CD4-positive, alpha-beta memory T cell (primary cell): ENCODE measurements at regions not wholly inside any gene's neighbourhood (a gene's known extent, or its start where the extent isn't known, plus 50 kb on each side); places are given as distances from the start of the nearest gene placed in this dataset.

Experiments
- CTCF ChIA-PET: fragments of 350-600 bp; sonication (Branson Sonifier 250); formaldehyde crosslinking; loops from one replicate; lab custom pipeline; 2021; ENCODE audit warnings: inconsistent platforms; ENCODE audit not compliant: partially characterized antibody; lab: Charles Lee
- POLR2A ChIA-PET: fragments of 350-600 bp; sonication (Branson Sonifier 250); formaldehyde crosslinking; loops from one replicate; lab custom pipeline; 2021; ENCODE audit not compliant: partially characterized antibody; lab: Charles Lee
- DNase-seq, 5 donors: peaks; one replicate each; pipeline versions ENCODE4 v3.0.0 to v3.0.0-alpha.2; 2020 to 2022; ENCODE audit warnings: mixed read lengths in 1 of 5
- H3K27ac ChIP-seq: one replicate; pipeline ENCODE4 v1.7.0; 2013; ENCODE audit warnings: low read depth, low read length
- H3K27me3 ChIP-seq: 2 replicates; pipeline ENCODE4 v1.7.0; 2013; ENCODE audit warnings: mild to moderate bottlenecking, low read length, moderate library complexity; ENCODE audit not compliant: insufficient read depth
- H3K36me3 ChIP-seq: 2 replicates; pipeline ENCODE4 v1.7.0; 2013; ENCODE audit warnings: mild to moderate bottlenecking, low read length, moderate library complexity; ENCODE audit not compliant: insufficient read depth
- H3K4me1 ChIP-seq: 2 replicates; pipeline ENCODE4 v1.7.0; 2013; ENCODE audit warnings: mild to moderate bottlenecking, low read length, moderate library complexity; ENCODE audit not compliant: insufficient read depth
- H3K4me3 ChIP-seq, 2 donors: one replicate each; pipeline ENCODE4 v1.7.0; 2013; ENCODE audit warnings: low read length in 2 of 2, mild to moderate bottlenecking in 1 of 2
- H3K9me3 ChIP-seq, 2 donors: one replicate each; pipeline ENCODE4 v1.7.0; 2013; ENCODE audit warnings: low read length in 2 of 2, control low read depth in 1 of 2; ENCODE audit not compliant: control insufficient read depth in 1 of 2
- H3K27ac Mint-ChIP-seq, 7 donors: one replicate each; pipeline ENCODE4 v1.8.0; 2020 to 2021; ENCODE audit warnings: mixed read lengths in 7 of 7, mild to moderate bottlenecking in 6 of 7, inconsistent platforms in 3 of 7, moderate library complexity in 3 of 7
- H3K27me3 Mint-ChIP-seq, 2 donors: one replicate each; pipeline ENCODE4 v1.8.0; 2020 to 2021; ENCODE audit warnings: mixed read lengths in 2 of 2
- H3K36me3 Mint-ChIP-seq, 2 donors: one replicate each; pipeline ENCODE4 v1.8.0; 2020 to 2021; ENCODE audit warnings: mixed read lengths in 2 of 2, inconsistent platforms in 1 of 2, mild to moderate bottlenecking in 1 of 2
- H3K4me1 Mint-ChIP-seq, 4 donors: one replicate each; pipeline ENCODE4 v1.8.0; 2020 to 2021; ENCODE audit warnings: mixed read lengths in 4 of 4, mild to moderate bottlenecking in 1 of 4
- H3K4me3 Mint-ChIP-seq, 8 donors: one replicate each; pipeline ENCODE4 v1.8.0; 2020 to 2021; ENCODE audit warnings: mixed read lengths in 8 of 8, mild to moderate bottlenecking in 7 of 8, moderate library complexity in 6 of 8, inconsistent platforms in 3 of 8
- H3K9me3 Mint-ChIP-seq, 8 donors: one replicate each; pipeline ENCODE4 v1.8.0; 2020 to 2021; ENCODE audit warnings: mixed read lengths in 8 of 8, mild to moderate bottlenecking in 5 of 8, inconsistent platforms in 3 of 8, moderate library complexity in 1 of 8
- intact Hi-C: fragments of 100-400 bp; cut with micrococcal nuclease; formaldehyde crosslinking; loops from one replicate; pipeline ENCODE4 v1.15.1; 2023

GRCh38 chr1:219792337-219793021 is 135.9 kb downstream of the SLC30A10 start:
- no peak for DNase-seq
- H3K27me3 ChIP-seq, result no peaks in the 10 kb centered on the region
- no peaks in the 10 kb centered on the region for H3K9me3 ChIP-seq
- H3K36me3 ChIP-seq, result no peaks in the 10 kb centered on the region
- no peak overlapping the region for H3K27ac ChIP-seq
- intact Hi-C loops, result no loop called here
- Mint-ChIP-seq H3K27ac (no peak overlapping the region), H3K4me3 (no peak overlapping the region), H3K36me3 (no peaks in the 10 kb centered on the region), H3K27me3 (peaks cover 2% of the 10 kb centered on the region in 2 donors), H3K9me3 (peaks cover 0 to 6% (median 2%) of the 10 kb centered on the region in 8 donors), H3K4me1 (no peaks in the 10 kb centered on the region)
- POLR2A ChIA-PET, result no interaction called here
- H3K4me3 ChIP-seq, result no peak overlapping the region
- CTCF ChIA-PET, result no interaction called here
- no peaks in the 10 kb centered on the region for H3K4me1 ChIP-seq

- intact Hi-C loops, result no loop called here
- ChIA-PET CTCF (no interaction called here), POLR2A (no interaction called here)
- Mint-ChIP-seq H3K4me1 (no peaks in the 10 kb centered on the region), H3K9me3 (peaks cover 0 to 6% (median 3%) of the 10 kb centered on the region in 8 donors), H3K27me3 (peaks cover 2% of the 10 kb centered on the region in 2 donors), H3K4me3 (no peak overlapping the region), H3K36me3 (no peaks in the 10 kb centered on the region), H3K27ac (no peak overlapping the region)
- Histone ChIP-seq H3K4me1 (no peaks in the 10 kb centered on the region), H3K27me3 (no peaks in the 10 kb centered on the region), H3K36me3 (no peaks in the 10 kb centered on the region), H3K9me3 (no peaks in the 10 kb centered on the region), H3K27ac (no peak overlapping the region), H3K4me3 (no peak overlapping the region)
- no peak for DNase-seq
These were observed 136.6 kb downstream of the SLC30A10 start for GRCh38 chr1:219791766-219792165.

- Mint-ChIP-seq H3K36me3 (no peaks in the 10 kb centered on the region), H3K4me1 (no peaks in the 10 kb centered on the region), H3K9me3 (peaks cover 0 to 6% (median 3%) of the 10 kb centered on the region in 8 donors), H3K27ac (no peak overlapping the region), H3K27me3 (peaks cover 2% of the 10 kb centered on the region in 2 donors), H3K4me3 (no peak overlapping the region)
- Histone ChIP-seq H3K9me3 (no peaks in the 10 kb centered on the region), H3K4me1 (no peaks in the 10 kb centered on the region), H3K27ac (no peak overlapping the region), H3K36me3 (no peaks in the 10 kb centered on the region), H3K27me3 (no peaks in the 10 kb centered on the region), H3K4me3 (no peak overlapping the region)
- ChIA-PET CTCF (no interaction called here), POLR2A (no interaction called here)
- no peak for DNase-seq
- intact Hi-C loops, result no loop called here
These were observed 137.3 kb downstream of the SLC30A10 start for GRCh38 chr1:219790834-219791615.

GRCh38 chr1:219788700-219789099 is 139.7 kb downstream of the SLC30A10 start:
- H3K4me3 ChIP-seq, result no peak overlapping the region
- no peaks in the 10 kb centered on the region for H3K27me3 ChIP-seq
- H3K27me3 Mint-ChIP-seq, result no peaks in the 10 kb centered on the region
- no peaks in the 10 kb centered on the region for H3K9me3 ChIP-seq
- H3K9me3 Mint-ChIP-seq, result peaks cover 0 to 5% (median 2%) of the 10 kb centered on the region in 8 donors
- H3K27ac ChIP-seq, result no peak overlapping the region
- no peaks in the 10 kb centered on the region for H3K36me3 Mint-ChIP-seq
- no peaks in the 10 kb centered on the region for H3K4me1 ChIP-seq
- CTCF ChIA-PET, result no interaction called here
- no peaks in the 10 kb centered on the region for H3K4me1 Mint-ChIP-seq
- intact Hi-C loops, result no loop called here
- POLR2A ChIA-PET, result no interaction called here
- H3K27ac Mint-ChIP-seq, result no peak overlapping the region
- no peaks in the 10 kb centered on the region for H3K36me3 ChIP-seq
- no peak for DNase-seq
- no peak overlapping the region for H3K4me3 Mint-ChIP-seq

- ChIA-PET POLR2A (no interaction called here), CTCF (no interaction called here)
- no peak for DNase-seq
- Histone ChIP-seq H3K4me1 (no peaks in the 10 kb centered on the region), H3K9me3 (no peaks in the 10 kb centered on the region), H3K27me3 (no peaks in the 10 kb centered on the region), H3K27ac (no peak overlapping the region), H3K4me3 (no peak overlapping the region), H3K36me3 (no peaks in the 10 kb centered on the region)
- H3K4me1 Mint-ChIP-seq, result no peaks in the 10 kb centered on the region
- no peaks in the 10 kb centered on the region for H3K27me3 Mint-ChIP-seq
- H3K36me3 Mint-ChIP-seq, result no peaks in the 10 kb centered on the region
- no peak overlapping the region for H3K4me3 Mint-ChIP-seq
- peaks cover 0 to 5% (median 2%) of the 10 kb centered on the region in 8 donors for H3K9me3 Mint-ChIP-seq
- intact Hi-C loops, result no loop called here
- H3K27ac Mint-ChIP-seq, result no peak overlapping the region
These were observed 140.3 kb downstream of the SLC30A10 start for GRCh38 chr1:219788091-219788490.

GRCh38 chr1:219784660-219785381 is 143.5 kb downstream of the SLC30A10 start:
- Mint-ChIP-seq H3K4me1 (no peaks in the 10 kb centered on the region), H3K36me3 (no peaks in the 10 kb centered on the region), H3K27me3 (no peaks in the 10 kb centered on the region), H3K27ac (no peak overlapping the region), H3K9me3 (peaks cover 0 to 5% (median 3%) of the 10 kb centered on the region in 8 donors), H3K4me3 (no peak overlapping the region)
- intact Hi-C loops, result no loop called here
- H3K27ac ChIP-seq, result no peak overlapping the region
- H3K36me3 ChIP-seq, result no peaks in the 10 kb centered on the region
- H3K9me3 ChIP-seq, result no peaks in the 10 kb centered on the region
- no peaks in the 10 kb centered on the region for H3K27me3 ChIP-seq
- no peaks in the 10 kb centered on the region for H3K4me1 ChIP-seq
- ChIA-PET POLR2A (no interaction called here), CTCF (no interaction called here)
- DNase-seq, result no peak
- no peak overlapping the region for H3K4me3 ChIP-seq

GRCh38 chr1:219783605-219784235 is 144.6 kb downstream of the SLC30A10 start:
- intact Hi-C loops, result no loop called here
- no peak for DNase-seq
- Mint-ChIP-seq H3K27ac (no peak overlapping the region), H3K4me1 (no peaks in the 10 kb centered on the region), H3K27me3 (no peaks in the 10 kb centered on the region), H3K4me3 (no peak overlapping the region), H3K9me3 (peaks cover 0 to 5% (median 3%) of the 10 kb centered on the region in 8 donors), H3K36me3 (no peaks in the 10 kb centered on the region)
- Histone ChIP-seq H3K27me3 (no peaks in the 10 kb centered on the region), H3K4me3 (no peak overlapping the region), H3K4me1 (no peaks in the 10 kb centered on the region), H3K36me3 (no peaks in the 10 kb centered on the region), H3K9me3 (no peaks in the 10 kb centered on the region), H3K27ac (no peak overlapping the region)
- ChIA-PET CTCF (no interaction called here), POLR2A (no interaction called here)
